Naive thymus-derived CD4-positive, alpha-beta T cell (primary cell): ENCODE measurements at regions not wholly inside any gene's neighbourhood (a gene's known extent, or its start where the extent isn't known, plus 50 kb on each side); places are given as distances from the start of the nearest gene placed in this dataset.

Source experiments
- ATAC-seq: fragments of 150-1000 bp; cut with Tn5 transposase; 2 replicates; pipeline ENCODE4 v1.10.0; 2021; ENCODE audit warnings: mild to moderate bottlenecking, moderate library complexity
- CTCF ChIA-PET: fragments of 350-600 bp; sonication (Branson Sonifier 250); formaldehyde crosslinking; loops from one replicate; lab custom pipeline; 2021; ENCODE audit warnings: antibody characterized with exemption; lab: Charles Lee
- POLR2A ChIA-PET: fragments of 350-600 bp; sonication (Branson Sonifier 250); formaldehyde crosslinking; loops from one replicate; lab custom pipeline; 2021; ENCODE audit warnings: antibody characterized with exemption, inconsistent platforms; lab: Charles Lee
- DNase-seq, 9 donors: peaks; one replicate each; pipeline versions ENCODE4 v3.0.0 to v3.0.0-alpha.2; 2020 to 2022; ENCODE audit warnings: mixed read lengths in 1 of 9
- H3K27ac ChIP-seq: one replicate; pipeline ENCODE4 v1.7.0; 2013; ENCODE audit warnings: mild to moderate bottlenecking, low read depth, low read length, moderate library complexity
- H3K27me3 ChIP-seq, 2 donors: one replicate each; pipeline ENCODE4 v1.7.0; 2013; ENCODE audit warnings: low read length in 2 of 2, mild to moderate bottlenecking in 2 of 2, moderate library complexity in 2 of 2; ENCODE audit not compliant: control insufficient read depth in 2 of 2, insufficient read depth in 2 of 2
- H3K36me3 ChIP-seq, 3 experiments: 1 replicate in 2 of 3; 2 replicates in 1 of 3; pipeline ENCODE4 v1.7.0; 2013; ENCODE audit warnings: low read length in 3 of 3, mild to moderate bottlenecking in 3 of 3, moderate library complexity in 1 of 3; ENCODE audit not compliant: insufficient read depth in 3 of 3, control insufficient read depth in 2 of 3
- H3K4me1 ChIP-seq, 2 donors: one replicate each; pipeline ENCODE4 v1.7.0; 2013; ENCODE audit warnings: low read length in 2 of 2, mild to moderate bottlenecking in 2 of 2, moderate library complexity in 1 of 2; ENCODE audit not compliant: control insufficient read depth in 2 of 2, insufficient read depth in 2 of 2
- H3K4me3 ChIP-seq: 2 replicates; pipeline ENCODE4 v1.7.0; 2013; ENCODE audit warnings: mild to moderate bottlenecking, low read length
- H3K9me3 ChIP-seq, 3 experiments: 1 replicate in 2 of 3; 2 replicates in 1 of 3; pipeline ENCODE4 v1.7.0; 2013; ENCODE audit warnings: low read length in 3 of 3; ENCODE audit not compliant: control insufficient read depth in 2 of 3
- H3K27ac Mint-ChIP-seq, 9 donors: one replicate each; pipeline ENCODE4 v1.8.0; 2020 to 2022; ENCODE audit warnings: mixed read lengths in 9 of 9, mild to moderate bottlenecking in 8 of 9, moderate library complexity in 5 of 9, inconsistent platforms in 2 of 9
- H3K27me3 Mint-ChIP-seq, 5 donors: one replicate each; pipeline ENCODE4 v1.8.0; 2021 to 2022; ENCODE audit warnings: mixed read lengths in 5 of 5, mild to moderate bottlenecking in 1 of 5
- H3K36me3 Mint-ChIP-seq, 5 donors: one replicate each; pipeline ENCODE4 v1.8.0; 2020 to 2022; ENCODE audit warnings: mixed read lengths in 5 of 5, mild to moderate bottlenecking in 3 of 5, inconsistent platforms in 1 of 5
- H3K4me1 Mint-ChIP-seq, 7 donors: one replicate each; pipeline ENCODE4 v1.8.0; 2020 to 2022; ENCODE audit warnings: mixed read lengths in 7 of 7, mild to moderate bottlenecking in 3 of 7, inconsistent platforms in 1 of 7
- H3K4me3 Mint-ChIP-seq, 10 donors: one replicate each; pipeline ENCODE4 v1.8.0; 2020 to 2022; ENCODE audit warnings: mild to moderate bottlenecking in 10 of 10, mixed read lengths in 10 of 10, moderate library complexity in 6 of 10, inconsistent platforms in 2 of 10
- H3K9me3 Mint-ChIP-seq, 11 donors: one replicate each; pipeline ENCODE4 v1.8.0; 2020 to 2022; ENCODE audit warnings: mixed read lengths in 11 of 11, mild to moderate bottlenecking in 4 of 11, inconsistent platforms in 1 of 11, moderate library complexity in 1 of 11
- intact Hi-C, 2 donors: fragments of 100-400 bp; cut with micrococcal nuclease; formaldehyde crosslinking; loops; one replicate each; pipeline ENCODE4 v1.15.1; 2023

DNA sequence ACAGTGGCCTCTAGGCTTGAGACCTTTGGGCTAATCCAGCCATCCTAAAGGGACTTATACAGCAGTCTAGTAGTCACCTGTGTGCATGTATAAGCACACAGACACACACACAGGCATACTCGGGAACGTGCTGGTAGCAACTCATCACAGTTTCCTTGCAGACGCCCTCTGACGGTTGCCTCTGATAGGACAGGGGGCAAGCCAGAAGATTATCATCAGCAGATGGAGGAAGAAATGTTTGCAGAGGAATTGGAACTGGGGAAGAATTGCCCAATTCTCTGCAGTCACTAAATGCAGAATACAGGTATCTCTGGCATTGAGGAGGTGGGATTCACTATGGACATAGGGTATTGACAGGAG lies 222.2 kb downstream of the C1orf94 start:
- Histone ChIP-seq H3K4me3 (no peak overlapping the region), H3K27ac (no peak overlapping the region), H3K9me3 (no peaks in the 10 kb centered on the region), H3K27me3 (peaks cover 0 to 3% of the 10 kb centered on the region in 2 donors), H3K36me3 (no peaks in the 10 kb centered on the region), H3K4me1 (no peaks in the 10 kb centered on the region)
- no peak for ATAC-seq
- H3K9me3 Mint-ChIP-seq = peaks cover 0 to 6% (median 0%) of the 10 kb centered on the region in 11 donors
- no peak for DNase-seq
- no peak overlapping the region for H3K4me3 Mint-ChIP-seq
- H3K27me3 Mint-ChIP-seq = peaks cover 0 to 26% (median 22%) of the 10 kb centered on the region in 5 donors
- intact Hi-C loops = no loop called here
- H3K27ac Mint-ChIP-seq = no peak overlapping the region
- ChIA-PET CTCF (no interaction called here), POLR2A (no interaction called here)
- H3K36me3 Mint-ChIP-seq = no peaks in the 10 kb centered on the region
- H3K4me1 Mint-ChIP-seq = no peaks in the 10 kb centered on the region

DNA sequence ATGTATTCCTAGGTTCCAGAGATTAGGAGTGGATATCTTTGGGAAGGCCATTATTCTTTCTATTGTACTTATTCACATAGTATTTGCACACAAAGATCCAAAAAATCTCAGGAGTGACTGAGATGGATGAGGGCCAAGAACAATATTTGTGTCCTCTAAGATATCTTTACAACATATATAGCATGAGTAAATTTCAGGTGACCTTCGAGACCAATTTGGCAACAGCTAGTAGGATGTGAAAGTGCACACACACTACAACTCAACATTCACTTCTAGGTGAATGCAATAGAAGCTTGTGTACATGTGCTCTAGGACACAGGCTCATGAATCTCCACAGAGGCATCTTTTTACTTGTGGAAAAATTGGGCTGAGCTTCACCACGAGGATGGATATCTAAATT lies 224.0 kb downstream of the C1orf94 start:
- intact Hi-C loops = no loop called here
- POLR2A ChIA-PET = no interaction called here
- Mint-ChIP-seq H3K9me3 (peaks cover 0 to 6% (median 0%) of the 10 kb centered on the region in 11 donors), H3K27me3 (peaks cover 0 to 28% (median 22%) of the 10 kb centered on the region in 5 donors), H3K27ac (no peak overlapping the region), H3K4me3 (no peak overlapping the region), H3K4me1 (no peaks in the 10 kb centered on the region), H3K36me3 (no peaks in the 10 kb centered on the region)
- no peaks in the 10 kb centered on the region for H3K4me1 ChIP-seq
- no peak for DNase-seq
- H3K27me3 ChIP-seq = peaks cover 0 to 3% of the 10 kb centered on the region in 2 donors
- no peaks in the 10 kb centered on the region for H3K36me3 ChIP-seq
- CTCF ChIA-PET = no interaction called here
- H3K27ac ChIP-seq = no peak overlapping the region
- no peak overlapping the region for H3K4me3 ChIP-seq
- ATAC-seq = no peak
- H3K9me3 ChIP-seq = no peaks in the 10 kb centered on the region

DNA sequence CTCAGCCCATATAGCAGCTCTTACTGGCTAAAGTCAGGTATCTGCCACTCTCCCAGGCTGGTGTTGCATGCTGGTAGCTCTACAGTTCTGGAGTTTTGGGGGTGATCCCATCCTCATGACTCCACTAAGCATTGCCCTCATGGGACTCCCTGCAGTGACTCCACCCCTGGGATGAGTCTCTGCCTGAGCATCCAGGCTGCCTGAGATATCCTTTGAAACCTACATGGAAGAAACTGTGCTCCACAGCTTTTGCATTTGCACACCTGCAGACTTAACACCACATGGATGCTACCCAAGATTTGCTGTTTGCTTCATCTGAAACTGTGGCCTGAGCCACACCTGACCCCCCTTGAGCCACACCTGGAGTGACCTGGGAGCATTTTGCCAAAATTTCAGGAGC lies 226.4 kb downstream of the C1orf94 start:
- ATAC-seq = no peak
- Histone ChIP-seq H3K9me3 (no peaks in the 10 kb centered on the region), H3K27me3 (peaks cover 0 to 3% of the 10 kb centered on the region in 2 donors), H3K4me3 (no peak overlapping the region), H3K27ac (no peak overlapping the region), H3K4me1 (no peaks in the 10 kb centered on the region), H3K36me3 (no peaks in the 10 kb centered on the region)
- H3K4me3 Mint-ChIP-seq = no peak overlapping the region
- no peak for DNase-seq
- ChIA-PET CTCF (no interaction called here), POLR2A (no interaction called here)
- peaks cover 0 to 27% (median 16%) of the 10 kb centered on the region in 5 donors for H3K27me3 Mint-ChIP-seq
- intact Hi-C loops = no loop called here
- H3K4me1 Mint-ChIP-seq = no peaks in the 10 kb centered on the region
- peaks cover 0 to 6% (median 0%) of the 10 kb centered on the region in 11 donors for H3K9me3 Mint-ChIP-seq
- H3K27ac Mint-ChIP-seq = no peak overlapping the region
- H3K36me3 Mint-ChIP-seq = no peaks in the 10 kb centered on the region

DNA sequence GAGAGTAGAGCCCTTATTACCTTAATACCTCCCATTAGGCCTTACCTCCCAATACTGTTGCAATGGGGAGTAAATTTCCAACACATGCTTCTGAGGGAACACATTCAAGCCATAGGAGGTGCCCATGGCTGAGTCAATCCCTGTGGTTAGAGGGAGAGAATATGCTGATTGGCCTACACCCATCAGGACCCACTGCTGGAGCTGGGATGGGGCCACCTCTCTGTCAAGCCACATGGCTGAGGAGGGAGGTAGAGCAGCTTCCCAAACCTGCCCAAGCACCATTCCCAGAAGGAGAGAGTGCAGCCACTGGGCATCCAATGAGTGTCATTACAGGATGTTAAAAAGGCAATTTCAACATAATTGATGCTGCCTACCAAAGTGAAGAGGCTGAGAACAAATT lies 228.1 kb downstream of the C1orf94 start:
- ChIA-PET POLR2A (no interaction called here), CTCF (no interaction called here)
- Mint-ChIP-seq H3K36me3 (no peaks in the 10 kb centered on the region), H3K4me1 (no peaks in the 10 kb centered on the region), H3K9me3 (peaks cover 0 to 6% (median 0%) of the 10 kb centered on the region in 11 donors), H3K27me3 (peaks cover 0 to 36% (median 12%) of the 10 kb centered on the region in 5 donors), H3K27ac (no peak overlapping the region), H3K4me3 (no peak overlapping the region)
- H3K27ac ChIP-seq = no peak overlapping the region
- no peaks in the 10 kb centered on the region for H3K4me1 ChIP-seq
- DNase-seq = no peak
- no peaks in the 10 kb centered on the region for H3K9me3 ChIP-seq
- intact Hi-C loops = no loop called here
- no peaks in the 10 kb centered on the region for H3K36me3 ChIP-seq
- H3K27me3 ChIP-seq = no peaks in the 10 kb centered on the region
- H3K4me3 ChIP-seq = no peak overlapping the region
- ATAC-seq = no peak

DNA sequence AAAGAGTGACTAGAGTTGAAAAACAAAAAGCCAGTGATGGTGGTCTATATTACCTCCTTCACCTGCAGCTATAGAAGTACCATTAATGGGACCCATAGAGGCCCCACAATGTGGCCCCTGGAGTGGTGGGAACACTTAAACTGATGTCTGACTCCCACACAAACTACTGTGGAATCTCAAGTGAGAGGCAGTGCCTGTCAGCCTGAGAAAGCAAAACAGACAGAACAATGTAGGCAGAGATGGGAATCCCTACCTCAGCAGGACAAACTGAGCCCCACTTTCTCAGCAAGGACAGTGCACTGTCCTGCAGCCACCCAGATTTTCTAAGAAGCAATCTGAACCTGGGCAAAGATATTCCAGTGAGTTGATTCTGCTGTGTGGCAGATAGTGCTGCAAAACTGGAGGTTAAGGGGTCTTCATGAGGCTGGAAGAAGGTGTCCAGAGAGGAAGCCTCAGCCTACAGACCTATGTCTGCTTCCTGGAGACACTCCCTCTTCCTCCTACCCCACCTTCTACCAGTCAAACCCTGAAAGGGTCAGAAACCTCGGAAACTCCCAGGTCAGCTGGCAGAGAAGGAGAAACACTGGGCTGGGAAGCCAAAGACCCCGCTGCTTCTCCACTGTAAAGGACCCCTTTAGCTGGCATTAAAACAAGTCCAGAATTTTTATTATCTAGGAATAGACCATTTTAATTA lies 228.7 kb downstream of the C1orf94 start:
- peaks cover 0 to 34% (median 7%) of the 10 kb centered on the region in 5 donors for H3K27me3 Mint-ChIP-seq
- POLR2A ChIA-PET = no interaction called here

DNA sequence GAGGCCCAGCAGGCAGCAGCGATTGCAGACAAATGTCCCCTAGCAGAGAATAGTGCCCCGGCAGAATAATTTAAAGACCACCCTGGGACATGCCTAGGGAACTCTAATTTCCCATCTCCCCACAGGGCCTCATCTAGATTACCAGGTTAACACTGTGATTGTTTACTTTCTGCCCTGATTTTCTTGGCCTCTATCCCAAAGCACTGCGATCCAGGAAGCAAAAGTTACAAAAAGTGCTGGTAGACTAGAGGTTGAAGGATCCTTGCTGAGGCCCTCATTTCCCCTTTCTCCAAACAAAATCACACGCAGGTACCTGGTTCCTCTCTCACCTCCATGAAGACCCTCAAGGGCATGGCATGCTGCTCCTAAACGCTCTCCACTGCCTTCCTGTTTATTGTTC lies 229.7 kb downstream of the C1orf94 start:
- Mint-ChIP-seq H3K4me3 (no peak overlapping the region), H3K4me1 (no peaks in the 10 kb centered on the region), H3K9me3 (peaks cover 0 to 11% (median 0%) of the 10 kb centered on the region in 11 donors), H3K36me3 (no peaks in the 10 kb centered on the region), H3K27me3 (peaks cover 0 to 37% (median 5%) of the 10 kb centered on the region in 5 donors), H3K27ac (no peak overlapping the region)
- Histone ChIP-seq H3K27me3 (no peaks in the 10 kb centered on the region), H3K9me3 (no peaks in the 10 kb centered on the region), H3K36me3 (no peaks in the 10 kb centered on the region), H3K4me3 (no peak overlapping the region), H3K27ac (no peak overlapping the region), H3K4me1 (no peaks in the 10 kb centered on the region)
- intact Hi-C loops = no loop called here
- ChIA-PET POLR2A (no interaction called here), CTCF (no interaction called here)
- DNase-seq (no peak), ATAC-seq (no peak)

More for the DNA sequence above, 228.7 kb downstream of the C1orf94 start:
- CTCF ChIA-PET = no interaction called here
- intact Hi-C loops = no loop called here
- H3K36me3 ChIP-seq = no peaks in the 10 kb centered on the region
- ATAC-seq (no peak), DNase-seq (no peak)
- H3K27ac ChIP-seq = no peak overlapping the region
- no peaks in the 10 kb centered on the region for H3K27me3 ChIP-seq
- no peak overlapping the region for H3K4me3 ChIP-seq
- no peaks in the 10 kb centered on the region for H3K36me3 Mint-ChIP-seq
- no peaks in the 10 kb centered on the region for H3K4me1 Mint-ChIP-seq
- no peak overlapping the region for H3K4me3 Mint-ChIP-seq
- no peaks in the 10 kb centered on the region for H3K4me1 ChIP-seq
- H3K27ac Mint-ChIP-seq = no peak overlapping the region
- H3K9me3 Mint-ChIP-seq = peaks cover 0 to 8% (median 0%) of the 10 kb centered on the region in 11 donors
- H3K9me3 ChIP-seq = no peaks in the 10 kb centered on the region

DNA sequence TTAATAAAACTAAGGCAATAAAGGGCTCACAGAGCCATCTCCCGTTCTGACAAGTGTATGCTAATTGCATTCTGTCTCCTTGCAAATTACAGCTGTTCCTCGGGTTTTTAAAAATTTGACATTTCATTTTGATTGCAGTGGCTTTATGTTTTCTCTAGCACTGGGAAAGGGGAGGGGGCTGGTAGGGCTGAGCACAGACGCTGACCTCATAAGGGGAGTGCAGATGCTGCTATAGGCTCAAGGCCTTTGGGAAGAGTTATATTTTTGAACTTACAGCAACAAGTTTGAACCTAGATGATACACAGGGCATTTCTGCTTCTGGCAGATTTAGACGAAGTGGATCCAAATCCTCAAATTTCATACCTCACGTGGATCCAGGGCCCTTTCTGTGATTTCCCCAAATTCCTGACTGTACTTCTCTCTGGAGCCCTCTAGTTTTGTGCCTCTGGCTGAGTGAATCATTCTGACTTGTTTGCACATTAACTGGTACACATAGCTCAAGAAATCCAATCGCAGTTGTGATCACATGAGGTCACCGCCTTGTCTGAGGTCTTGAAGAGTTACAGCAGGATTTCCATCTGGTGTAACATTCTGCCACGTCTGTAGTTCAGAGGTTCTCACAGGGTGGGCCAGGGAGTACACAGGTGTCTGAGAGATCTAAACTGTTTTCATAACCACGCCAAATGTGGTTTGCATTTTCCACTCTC lies 230.3 kb downstream of the C1orf94 start:
- DNase-seq = no peak
- Mint-ChIP-seq H3K27ac (no peak overlapping the region), H3K9me3 (peaks cover 0 to 11% (median 0%) of the 10 kb centered on the region in 11 donors), H3K36me3 (no peaks in the 10 kb centered on the region), H3K4me1 (no peaks in the 10 kb centered on the region), H3K27me3 (peaks cover 0 to 41% (median 5%) of the 10 kb centered on the region in 5 donors), H3K4me3 (no peak overlapping the region)
- Histone ChIP-seq H3K27me3 (no peaks in the 10 kb centered on the region), H3K4me3 (no peak overlapping the region), H3K4me1 (no peaks in the 10 kb centered on the region), H3K36me3 (no peaks in the 10 kb centered on the region), H3K27ac (no peak overlapping the region), H3K9me3 (no peaks in the 10 kb centered on the region)
- no peak for ATAC-seq
- CTCF ChIA-PET = no interaction called here
- intact Hi-C loops = no loop called here
- POLR2A ChIA-PET = no interaction called here
